GM19043 (cell line): ENCODE measurements at regions not wholly inside any gene's neighbourhood (a gene's known extent, or its start where the extent isn't known, plus 50 kb on each side); places are given as distances from the start of the nearest gene placed in this dataset.

ENCODE experiments used
- ATAC-seq: cut with Tn5 transposase; IDR thresholded peaks from one replicate; pipeline ENCODE4 v1.9.1; 2021; ENCODE audit warnings: low read depth; ENCODE audit not compliant: unreplicated experiment

DNA sequence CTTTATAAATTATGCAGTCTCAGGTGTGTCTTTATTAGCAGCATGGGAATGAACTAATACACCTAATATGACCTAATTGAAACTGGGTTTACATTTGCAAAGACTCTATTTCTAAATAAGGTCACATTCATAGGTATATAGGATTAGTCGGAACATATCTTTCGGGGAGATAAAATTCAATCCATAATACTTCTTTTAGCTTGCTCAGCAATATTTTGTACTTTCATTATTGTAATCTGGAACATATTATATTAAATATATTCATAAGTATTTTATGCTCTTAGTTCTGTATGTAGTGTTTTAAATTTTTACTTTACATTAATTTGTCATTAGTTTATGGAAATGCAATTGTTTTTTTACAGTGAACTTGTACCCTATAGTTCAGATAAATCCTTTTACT lies 927.7 kb downstream of the CCDC85A start:
- ATAC-seq, result no peak

DNA sequence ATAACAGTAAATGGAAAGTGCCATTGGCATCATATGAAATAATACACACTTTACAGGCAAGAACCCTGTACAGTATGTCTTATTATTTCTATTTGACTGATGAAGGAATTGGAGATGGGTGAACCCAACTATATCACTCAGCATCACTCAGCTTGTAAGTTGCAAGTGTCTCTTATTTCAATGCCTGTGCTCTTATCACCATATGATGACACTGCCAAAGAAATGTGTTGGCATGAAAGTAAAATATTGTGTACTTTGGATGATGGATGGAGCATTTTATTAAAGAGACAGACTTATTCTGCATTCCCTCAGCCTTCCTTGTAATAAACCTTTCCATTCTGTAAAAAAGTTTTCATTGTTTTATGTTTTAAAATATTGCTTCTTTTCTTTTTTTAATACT lies 927.5 kb upstream of the VRK2 start:
- no peak for ATAC-seq

DNA sequence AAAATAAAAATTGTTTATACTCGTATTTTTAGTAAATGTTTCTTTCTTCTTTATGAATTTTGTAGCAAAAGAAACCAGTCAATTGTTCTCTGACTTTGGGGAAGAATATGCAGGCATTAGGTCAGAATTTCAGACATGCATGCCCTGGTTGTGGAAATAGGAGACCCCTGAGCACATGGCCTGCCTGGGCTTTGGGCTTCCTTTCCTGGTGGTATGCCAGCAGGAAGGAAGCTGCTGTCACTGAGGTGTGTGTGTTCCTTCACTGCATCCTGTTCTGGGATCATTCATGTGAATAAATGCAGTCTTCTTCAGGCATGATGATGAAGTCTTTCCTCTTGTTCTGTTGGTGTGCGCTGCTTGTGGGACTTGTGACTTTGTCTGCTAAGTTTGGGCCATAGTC lies 920.2 kb upstream of the VRK2 start:
- no peak for ATAC-seq

DNA sequence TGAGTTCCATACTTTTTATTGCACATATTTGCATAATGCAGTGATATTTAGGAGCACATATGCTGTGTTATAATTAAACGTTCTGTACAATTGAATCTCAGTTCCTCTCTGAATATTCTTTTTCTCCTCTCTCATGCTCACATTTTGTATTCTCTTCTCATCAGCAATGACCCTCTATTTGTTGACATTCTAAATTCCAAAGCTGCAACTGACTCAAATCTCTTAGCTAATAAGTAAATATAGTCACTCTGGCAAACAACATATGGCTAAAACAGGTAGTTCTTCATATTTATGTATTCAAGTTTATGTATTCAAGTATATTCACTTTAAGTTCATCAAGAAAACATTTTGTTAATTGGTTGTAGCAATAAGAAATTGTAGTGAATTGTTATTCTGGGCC lies 907.4 kb upstream of the VRK2 start:
- no peak for ATAC-seq

DNA sequence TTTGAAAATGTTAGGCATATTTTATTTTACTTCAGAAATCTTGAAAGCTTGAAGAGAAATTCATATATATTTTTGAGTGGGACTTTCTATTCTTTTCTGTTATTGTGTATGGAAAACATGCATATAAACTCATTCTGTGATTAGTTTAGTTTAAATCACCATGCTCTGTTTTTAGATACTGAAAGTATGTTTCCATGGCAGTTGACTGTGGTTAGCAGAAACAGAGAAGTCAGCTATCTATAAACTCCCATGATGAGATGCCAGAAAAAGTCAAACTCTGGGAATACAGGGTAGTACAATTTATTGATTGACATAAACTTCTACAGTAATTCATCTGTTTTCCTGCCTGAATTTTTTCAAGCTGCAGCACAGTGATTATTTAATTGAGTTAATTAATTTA lies 905.3 kb upstream of the VRK2 start:
- ATAC-seq, result no peak

DNA sequence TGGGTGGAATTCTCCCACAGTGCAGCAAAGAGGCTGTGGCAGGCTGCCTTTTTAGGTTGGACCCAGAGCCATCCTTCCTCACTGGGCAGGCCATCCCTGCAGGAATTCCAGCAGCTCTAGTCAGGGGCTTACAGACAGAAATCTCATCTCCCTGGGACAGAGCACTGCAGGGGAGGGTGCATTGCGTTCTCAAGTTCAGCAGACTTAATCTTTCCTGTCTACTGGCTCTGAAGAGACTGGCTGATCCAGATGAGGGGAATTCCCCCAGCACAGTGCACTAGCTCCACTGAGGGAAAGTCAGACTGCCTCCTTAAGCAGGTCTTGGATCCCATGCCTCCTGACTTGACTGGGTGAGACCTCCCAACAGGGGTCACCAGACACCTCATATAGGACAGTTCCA lies 899.7 kb upstream of the VRK2 start:
- no peak for ATAC-seq

DNA sequence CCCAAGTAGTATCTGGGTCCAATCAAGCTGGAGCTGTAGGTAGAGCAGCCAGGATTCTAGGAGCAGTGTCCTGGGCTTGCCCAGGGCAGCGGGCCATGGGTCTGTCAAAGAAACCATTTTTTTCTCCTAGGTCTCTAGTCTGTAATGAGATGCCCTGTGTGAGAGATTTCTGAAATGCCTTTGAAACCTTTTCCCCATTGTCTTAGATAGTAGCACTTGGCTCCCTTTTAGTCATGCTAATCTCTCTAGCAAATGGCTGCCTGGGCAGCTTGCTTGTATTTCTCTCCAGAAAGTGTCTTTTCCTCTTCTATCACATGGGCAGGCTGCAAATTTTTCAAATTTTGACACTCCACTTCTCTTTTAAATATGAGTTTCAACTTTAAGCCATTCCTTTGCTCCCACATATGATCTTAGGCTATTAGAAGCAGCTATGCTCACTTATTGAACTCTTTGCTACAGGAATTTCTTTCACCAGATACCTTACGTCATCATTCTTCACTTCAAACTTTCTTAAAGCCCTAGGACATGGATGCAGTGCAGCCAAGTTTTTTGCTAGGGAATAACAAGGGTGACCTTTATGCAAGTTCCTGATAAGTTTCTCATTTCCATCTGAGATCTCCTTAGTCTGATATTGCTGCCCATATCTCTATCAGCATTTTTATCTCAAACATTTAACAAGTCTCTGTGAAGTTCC lies 890.2 kb upstream of the VRK2 start:
- ATAC-seq, result no peak

DNA sequence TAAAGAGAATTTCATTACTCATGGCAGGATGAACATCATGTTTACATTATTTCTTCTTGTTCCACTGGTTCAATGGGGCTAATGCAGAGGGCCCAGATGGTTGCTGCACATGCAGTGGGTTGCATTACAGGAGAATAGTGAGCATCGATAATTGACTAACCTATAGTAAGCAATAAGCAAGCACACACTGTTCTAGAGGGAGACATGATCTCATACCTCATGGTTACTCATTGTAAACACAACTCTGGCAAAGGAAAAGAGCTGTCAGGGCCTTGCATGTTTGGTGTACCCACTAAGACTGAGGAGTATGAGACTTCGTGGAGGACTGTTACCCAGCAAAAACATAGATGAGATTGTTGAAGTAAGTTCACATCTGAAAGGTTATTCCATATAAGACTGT lies 885.6 kb upstream of the VRK2 start:
- no peak for ATAC-seq

DNA sequence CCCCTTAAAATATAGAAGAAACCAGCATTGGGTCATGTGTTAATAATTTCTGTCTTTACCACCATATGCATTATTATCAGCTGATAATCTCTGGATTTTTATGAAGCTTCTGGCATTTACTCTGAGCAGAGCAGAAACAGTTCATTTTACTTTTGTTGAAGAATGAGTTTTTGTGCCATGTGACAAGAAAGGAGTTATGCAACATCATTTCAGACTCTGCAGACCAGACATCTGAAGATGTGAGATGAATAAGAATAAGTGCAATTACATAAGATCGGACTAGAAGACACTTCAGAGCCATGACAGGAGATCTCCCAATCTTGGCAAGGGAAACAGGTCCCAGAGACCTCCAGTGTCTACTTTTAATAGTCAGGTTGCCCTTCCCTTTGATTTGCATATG lies 869.4 kb upstream of the VRK2 start:
- ATAC-seq, result no peak

DNA sequence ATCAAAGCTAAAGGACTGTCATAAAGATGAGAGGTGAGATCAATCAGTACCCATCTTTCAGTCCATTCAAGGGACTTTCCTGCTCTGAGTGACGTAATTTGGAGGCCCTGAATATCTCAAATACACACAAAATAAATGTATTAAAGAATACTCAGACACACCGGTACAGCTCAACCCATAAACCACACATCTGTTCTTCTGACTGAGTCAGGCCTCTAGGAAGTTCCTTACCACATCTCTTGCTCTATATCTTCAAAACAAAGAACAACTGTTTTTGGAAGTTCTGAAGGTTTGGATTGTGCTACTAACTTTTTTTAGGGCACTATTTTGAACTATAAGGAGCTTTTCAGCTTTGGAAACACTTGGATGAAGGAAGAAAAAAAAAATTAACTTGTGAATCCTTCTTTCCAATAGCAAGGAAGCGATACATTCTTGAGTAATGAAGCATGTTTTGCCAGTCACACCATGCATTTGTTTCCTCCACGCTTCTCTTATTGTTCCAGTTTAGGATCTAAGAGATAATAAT lies 866.5 kb upstream of the VRK2 start:
- ATAC-seq, result no peak

DNA sequence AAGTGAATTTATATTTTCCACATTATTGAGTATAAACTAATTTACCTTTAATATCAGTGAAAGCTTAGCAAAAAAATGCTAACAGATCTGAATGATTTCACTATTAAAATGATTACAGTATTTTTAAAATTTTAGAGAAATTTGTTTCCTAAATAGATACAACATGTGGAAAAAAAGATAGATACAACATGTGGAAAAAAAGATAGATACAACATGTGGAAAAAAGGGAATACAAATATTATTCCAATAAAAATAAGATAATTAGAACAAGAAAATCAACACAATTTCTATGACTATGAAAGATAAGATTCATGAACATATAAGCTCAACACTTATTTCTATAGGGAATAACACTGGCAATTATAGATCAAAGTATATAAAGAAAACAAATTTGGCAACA lies 865.9 kb upstream of the VRK2 start:
- ATAC-seq, result no peak

DNA sequence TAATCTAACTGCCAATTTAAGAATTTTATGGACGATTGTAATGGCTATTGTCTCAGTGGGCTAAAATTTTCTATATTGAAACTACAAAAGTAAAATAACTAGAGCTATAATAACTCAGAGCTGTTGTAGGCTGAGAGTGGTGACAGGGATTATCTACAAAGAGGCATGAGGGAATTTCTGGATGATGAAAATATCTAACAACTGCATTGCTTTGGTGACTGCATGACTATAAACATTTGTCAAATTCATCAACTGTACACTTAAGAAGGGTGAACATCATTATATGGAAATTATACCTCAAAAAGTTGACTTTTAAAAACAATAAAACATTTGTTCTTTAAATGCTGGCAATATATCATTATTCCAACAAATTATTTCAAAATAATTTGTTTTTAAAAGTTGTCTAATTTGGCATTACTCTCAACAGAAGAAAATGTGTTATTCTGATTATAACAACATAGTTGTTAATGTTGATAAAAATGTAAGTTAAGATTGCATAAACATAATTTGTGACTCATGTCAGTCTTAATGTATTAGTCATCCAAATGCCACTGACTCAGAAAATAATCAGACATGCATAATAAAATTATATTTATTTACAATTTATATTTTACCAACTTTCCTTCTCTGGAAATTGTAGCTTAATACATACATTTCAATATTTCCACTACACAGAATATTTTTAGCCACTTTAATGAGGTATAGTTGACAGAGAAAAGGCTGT lies 865.1 kb upstream of the VRK2 start:
- no peak for ATAC-seq

DNA sequence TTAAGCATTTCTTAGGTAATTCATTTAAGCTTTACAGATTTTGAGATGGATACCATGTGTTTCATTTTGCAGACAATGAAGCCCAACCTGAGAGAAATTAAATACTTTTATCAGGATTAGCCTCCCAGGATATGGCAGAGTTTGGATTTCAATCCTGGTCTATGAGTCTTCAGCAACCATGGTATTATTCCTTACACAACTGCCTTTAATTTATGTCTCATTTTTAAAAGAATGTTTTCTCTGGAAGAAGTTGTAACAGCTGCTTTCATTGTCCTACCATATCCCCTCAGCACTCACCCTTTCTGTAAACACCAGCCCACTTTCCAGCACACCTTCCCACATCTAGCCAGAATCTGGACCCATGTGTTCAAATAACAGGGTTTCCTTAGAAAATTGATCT lies 863.7 kb upstream of the VRK2 start:
- no peak for ATAC-seq

DNA sequence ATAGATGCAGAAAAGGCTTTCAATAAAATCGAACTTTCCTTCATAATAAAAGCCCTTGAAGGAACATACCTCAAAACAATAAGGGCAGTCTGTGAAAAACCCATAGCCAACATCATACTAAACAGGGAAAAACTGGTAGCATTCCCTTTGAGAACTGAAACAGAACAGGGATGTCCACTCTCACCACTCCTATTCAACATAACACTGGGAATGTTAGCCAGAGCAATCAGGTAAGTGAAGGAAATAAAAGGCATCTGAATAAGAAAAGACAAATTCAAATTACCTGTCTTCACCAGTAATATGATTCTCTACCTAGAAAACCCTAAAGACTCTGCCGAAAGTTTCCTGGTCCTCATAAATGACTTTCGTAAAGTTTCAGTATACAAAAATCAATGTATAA lies 861.0 kb upstream of the VRK2 start:
- no peak for ATAC-seq

DNA sequence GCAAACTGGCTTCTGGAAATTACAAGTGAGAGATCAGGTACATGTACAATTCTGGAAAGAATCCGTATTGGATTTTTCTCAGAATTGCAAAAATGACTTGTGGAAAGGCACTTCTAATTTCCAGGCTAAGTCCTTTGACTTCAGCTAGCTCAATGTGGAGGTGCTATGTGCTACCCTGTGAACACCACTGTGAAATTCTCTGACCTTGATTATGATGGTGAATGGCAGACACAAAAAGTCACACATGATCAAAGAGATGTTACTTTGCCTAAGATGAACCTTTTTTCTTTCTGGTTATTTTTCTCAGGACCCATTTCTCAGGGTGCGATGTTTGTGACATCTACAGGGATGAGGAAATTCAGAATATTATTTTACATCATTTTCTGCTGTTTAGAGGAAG lies 856.6 kb upstream of the VRK2 start:
- no peak for ATAC-seq

DNA sequence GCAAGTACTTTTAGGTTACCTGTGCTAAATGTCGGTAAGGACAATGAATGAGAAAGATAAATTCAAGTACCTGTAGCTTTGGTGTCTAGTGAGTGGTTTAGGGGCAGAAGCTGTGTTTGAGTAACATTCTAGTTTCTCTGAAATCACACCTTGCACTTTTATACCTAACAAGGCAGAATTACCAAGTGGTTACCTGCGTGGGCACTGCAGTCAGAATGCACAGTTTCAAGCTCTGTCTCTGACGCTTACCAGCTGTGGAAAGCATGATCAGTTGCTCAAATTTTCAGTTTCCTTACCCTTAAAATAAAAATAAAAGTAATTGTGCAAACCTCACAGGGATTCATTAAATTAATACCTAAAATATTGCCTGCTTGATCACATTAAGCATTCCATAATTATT lies 846.9 kb upstream of the VRK2 start:
- no peak for ATAC-seq

DNA sequence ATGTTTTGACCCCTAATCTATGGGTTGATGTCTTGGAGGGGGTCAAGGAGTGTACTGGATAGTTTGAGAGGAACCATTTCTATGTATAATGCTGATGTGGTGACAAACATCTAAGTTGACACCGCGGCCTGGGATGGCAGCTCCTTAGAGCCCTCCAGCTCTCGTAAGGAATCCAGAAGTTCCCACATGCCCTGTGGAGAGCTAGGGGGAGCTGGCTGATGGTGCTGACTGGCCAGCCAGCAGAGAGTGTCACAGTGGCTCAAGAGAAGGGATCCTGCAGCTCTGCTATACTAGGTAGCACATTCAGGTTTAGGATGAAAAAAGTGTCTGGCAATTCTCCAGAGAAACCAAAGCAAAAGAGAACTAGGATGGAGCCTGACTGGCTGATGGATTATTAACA lies 842.2 kb upstream of the VRK2 start:
- ATAC-seq, result no peak

DNA sequence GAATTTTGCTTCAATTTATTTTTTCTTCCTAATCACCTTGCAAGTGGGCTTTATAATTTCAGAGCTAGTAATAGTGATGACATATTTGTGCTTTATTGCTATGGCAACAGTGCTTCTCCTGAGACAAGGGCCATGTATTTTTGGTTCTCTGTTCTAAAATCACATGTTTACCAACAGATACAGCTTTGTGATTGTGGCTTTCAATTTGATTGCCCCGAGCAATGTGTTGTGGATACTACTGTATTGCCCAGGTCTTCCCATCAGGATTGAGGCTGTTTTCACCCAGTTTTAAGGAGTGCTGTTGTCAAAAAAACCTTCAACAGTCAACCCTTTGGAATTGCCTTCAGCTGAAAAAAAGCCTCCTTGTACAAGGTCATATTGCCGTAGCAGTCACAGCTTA lies 841.4 kb upstream of the VRK2 start:
- no peak for ATAC-seq

DNA sequence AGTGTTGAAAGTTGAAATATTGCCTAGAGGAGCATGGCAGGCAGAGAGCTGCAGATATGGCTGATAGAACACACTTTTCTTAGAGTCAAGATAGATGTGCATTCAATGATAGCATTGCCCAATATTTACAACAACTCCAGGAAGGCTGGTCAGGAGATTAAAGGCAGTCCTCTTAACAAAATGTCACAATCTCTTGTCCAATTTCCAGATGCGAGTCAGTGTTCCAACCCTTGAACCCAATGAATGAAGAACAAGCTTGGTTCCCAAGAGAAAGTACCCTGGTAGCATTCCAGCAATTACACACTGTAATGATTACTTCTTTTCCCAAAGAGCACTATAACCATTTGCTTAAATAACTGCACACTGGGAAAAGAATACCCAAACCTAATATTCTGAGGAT lies 839.4 kb upstream of the VRK2 start:
- no peak for ATAC-seq

DNA sequence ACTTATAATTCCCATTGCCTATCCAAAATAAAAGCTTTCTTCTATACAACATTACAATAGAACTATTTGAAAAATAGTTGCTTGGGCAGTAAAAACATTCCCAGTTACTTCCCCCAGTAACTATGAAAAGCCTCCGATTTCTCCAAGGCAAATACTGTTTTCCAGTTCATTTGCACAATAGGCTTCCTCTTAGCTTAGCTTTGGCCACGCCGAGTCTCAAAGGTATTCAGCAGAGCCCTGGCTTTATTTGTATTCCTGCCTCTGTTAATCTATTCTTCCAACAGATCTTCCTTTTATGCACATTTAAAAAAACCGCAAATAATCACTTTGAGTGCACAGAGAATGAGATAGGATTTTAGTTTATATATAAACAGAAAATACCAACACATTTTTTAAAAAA lies 836.8 kb upstream of the VRK2 start:
- ATAC-seq, result no peak

DNA sequence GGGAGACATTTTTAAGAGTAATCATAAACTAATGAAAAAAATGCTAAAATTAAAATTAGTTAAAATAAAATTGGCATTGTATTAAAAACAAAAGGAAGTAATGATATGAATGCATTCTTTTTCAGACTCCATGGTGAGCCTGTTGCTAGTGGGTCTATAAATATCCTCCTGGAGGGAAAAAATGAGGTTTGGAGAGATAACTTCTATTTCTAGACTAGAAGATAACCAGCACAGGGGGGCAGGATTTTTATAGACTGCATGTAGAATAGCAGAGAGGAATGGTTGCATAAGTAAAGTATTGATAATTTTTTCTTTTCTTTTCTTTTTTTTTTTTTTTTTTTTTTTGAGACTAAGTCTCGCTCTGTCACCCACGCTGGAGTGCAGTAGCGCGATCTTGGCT lies 835.8 kb upstream of the VRK2 start:
- no peak for ATAC-seq

DNA sequence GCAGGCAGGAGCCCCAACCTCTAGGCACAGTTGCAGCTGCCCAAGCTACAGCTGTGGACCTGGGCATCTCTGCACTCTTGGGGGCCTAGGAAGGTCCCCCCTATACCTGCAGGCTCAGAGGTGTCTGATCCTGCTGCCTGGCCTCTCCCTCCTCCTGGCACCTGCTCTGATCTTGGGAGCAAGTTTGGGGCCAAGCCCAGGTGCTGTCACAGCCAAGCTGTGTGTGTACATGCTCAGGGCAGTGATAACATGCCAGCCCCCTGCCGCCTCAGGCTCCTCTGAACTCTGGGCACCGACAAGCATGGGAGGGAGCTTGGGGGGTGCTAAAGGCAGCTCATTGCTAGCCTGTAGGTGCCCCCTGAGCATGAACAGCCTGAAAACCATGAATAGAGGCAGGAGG lies 829.6 kb upstream of the VRK2 start:
- ATAC-seq, result no peak
